PC-3 (cell line): ENCODE measurements at regions not wholly inside any gene's neighbourhood (a gene's known extent, or its start where the extent isn't known, plus 50 kb on each side); places are given as distances from the start of the nearest gene placed in this dataset.

ENCODE experiments used
- EZH2 ChIP-seq: fragments of 300-600 bp; sonication (generic); IDR thresholded peaks from one replicate; pipeline ENCODE4 v1.6.1; 2017; ENCODE audit warnings: antibody characterized with exemption, mild to moderate bottlenecking, low read length; ENCODE audit not compliant: unreplicated experiment
- EZH2phosphoT487 ChIP-seq: fragments of 300-600 bp; sonication (generic); IDR thresholded peaks from 2 replicates; pipeline ENCODE4 v1.6.1; 2018; ENCODE audit warnings: mild to moderate bottlenecking, antibody characterized with exemption, low read length, borderline replicate concordance
- TF ChIP-seq, protein P1 (sequence below): fragments of 300-600 bp; sonication (generic); conservative IDR thresholded peaks from 2 replicates; pipeline ENCODE4 v1.5.1; 2017; ENCODE audit warnings: antibody characterized with exemption, low read depth, mild to moderate bottlenecking, low read length

DNA sequence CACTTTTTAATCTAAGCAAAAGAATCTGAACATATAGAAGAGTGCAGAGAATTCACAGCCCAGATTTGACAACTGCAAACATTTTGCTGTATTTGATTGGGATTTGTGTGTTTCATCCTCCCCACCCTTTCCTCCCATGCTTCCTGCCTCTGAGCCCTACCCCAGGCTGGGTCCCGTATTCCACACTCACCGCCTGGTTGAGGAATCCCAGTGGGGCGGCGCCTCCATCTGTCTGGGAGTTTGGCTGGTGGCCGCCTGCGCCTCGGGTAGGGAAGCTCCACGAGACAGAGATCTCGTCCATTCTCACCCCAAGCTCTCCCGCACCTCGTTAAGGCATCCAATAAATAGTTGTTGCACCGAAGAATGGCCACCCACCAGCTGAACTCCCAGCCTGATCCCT lies 70.7 kb upstream of the SLC22A11 start:
- TF ChIP-seq EZH2 (no peak), EZH2phosphoT487 (no peak)
- TF ChIP-seq, protein P1, sequence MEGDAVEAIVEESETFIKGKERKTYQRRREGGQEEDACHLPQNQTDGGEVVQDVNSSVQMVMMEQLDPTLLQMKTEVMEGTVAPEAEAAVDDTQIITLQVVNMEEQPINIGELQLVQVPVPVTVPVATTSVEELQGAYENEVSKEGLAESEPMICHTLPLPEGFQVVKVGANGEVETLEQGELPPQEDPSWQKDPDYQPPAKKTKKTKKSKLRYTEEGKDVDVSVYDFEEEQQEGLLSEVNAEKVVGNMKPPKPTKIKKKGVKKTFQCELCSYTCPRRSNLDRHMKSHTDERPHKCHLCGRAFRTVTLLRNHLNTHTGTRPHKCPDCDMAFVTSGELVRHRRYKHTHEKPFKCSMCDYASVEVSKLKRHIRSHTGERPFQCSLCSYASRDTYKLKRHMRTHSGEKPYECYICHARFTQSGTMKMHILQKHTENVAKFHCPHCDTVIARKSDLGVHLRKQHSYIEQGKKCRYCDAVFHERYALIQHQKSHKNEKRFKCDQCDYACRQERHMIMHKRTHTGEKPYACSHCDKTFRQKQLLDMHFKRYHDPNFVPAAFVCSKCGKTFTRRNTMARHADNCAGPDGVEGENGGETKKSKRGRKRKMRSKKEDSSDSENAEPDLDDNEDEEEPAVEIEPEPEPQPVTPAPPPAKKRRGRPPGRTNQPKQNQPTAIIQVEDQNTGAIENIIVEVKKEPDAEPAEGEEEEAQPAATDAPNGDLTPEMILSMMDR, result no peak
